Right lobe of liver (tissue), 4 donors: ENCODE measurements at regions not wholly inside any gene's neighbourhood (a gene's known extent, or its start where the extent isn't known, plus 50 kb on each side); places are given as distances from the start of the nearest gene placed in this dataset.

Experiments
- POLR2A ChIP-seq: fragments of 450-650 bp; IDR thresholded peaks from one replicate; pipeline ENCODE4 v1.6.1; 2017; ENCODE audit warnings: antibody characterized with exemption, mild to moderate bottlenecking
- TF ChIP-seq, protein P1 (sequence below), 4 donors: fragments of 200-600 bp in 3 of 4; fragments of 450-650 bp in 1 of 4; IDR thresholded peaks; one replicate each; pipeline versions ENCODE4 v1.5.1 to v1.8.0; 2016 to 2022; ENCODE audit warnings: antibody characterized with exemption in 4 of 4, mild to moderate bottlenecking in 2 of 4
- donor health status: DM: no; HTN: no; CAD: no.
- donor health status: DM: no; HTN: no; CAD: no.
- donor health status: DM: no; HTN: yes; CAD: no.

DNA sequence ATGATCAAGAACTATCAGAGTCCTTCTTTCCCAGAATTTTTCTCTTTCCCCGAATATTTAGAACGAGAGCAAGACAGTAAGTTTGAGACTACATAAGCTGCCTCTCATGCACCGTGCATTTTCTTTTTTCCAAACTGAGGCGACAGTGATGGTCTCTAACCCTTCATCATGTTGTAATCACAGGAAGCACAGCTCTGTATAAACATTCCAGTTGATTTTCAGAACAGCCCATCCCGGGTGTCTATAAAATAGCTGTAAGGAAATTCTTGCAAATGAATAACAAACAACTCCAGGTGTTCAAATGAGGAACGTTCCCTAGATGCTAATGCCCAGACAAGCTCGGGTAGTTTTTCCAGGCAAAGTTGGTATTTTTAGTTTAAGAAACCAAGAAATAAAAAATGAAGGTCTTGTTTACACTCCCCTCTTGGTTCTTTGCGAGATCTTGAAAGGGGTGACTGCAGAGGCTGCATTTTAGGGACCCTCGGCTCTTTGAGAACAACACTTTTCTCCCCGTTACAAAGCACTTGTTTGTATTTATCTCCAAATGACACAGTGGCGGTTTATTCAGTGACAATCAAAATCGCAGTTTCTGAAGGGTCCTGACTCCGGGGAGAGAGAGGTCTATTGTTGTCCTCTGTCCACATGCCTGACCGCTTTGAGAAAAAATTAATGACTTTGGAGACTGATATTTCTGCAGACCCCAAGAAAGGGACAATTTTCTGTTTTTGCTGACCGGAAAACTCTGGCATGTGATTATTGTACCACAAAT lies 101.1 kb upstream of the NCK2 start:
- TF ChIP-seq, protein P1, sequence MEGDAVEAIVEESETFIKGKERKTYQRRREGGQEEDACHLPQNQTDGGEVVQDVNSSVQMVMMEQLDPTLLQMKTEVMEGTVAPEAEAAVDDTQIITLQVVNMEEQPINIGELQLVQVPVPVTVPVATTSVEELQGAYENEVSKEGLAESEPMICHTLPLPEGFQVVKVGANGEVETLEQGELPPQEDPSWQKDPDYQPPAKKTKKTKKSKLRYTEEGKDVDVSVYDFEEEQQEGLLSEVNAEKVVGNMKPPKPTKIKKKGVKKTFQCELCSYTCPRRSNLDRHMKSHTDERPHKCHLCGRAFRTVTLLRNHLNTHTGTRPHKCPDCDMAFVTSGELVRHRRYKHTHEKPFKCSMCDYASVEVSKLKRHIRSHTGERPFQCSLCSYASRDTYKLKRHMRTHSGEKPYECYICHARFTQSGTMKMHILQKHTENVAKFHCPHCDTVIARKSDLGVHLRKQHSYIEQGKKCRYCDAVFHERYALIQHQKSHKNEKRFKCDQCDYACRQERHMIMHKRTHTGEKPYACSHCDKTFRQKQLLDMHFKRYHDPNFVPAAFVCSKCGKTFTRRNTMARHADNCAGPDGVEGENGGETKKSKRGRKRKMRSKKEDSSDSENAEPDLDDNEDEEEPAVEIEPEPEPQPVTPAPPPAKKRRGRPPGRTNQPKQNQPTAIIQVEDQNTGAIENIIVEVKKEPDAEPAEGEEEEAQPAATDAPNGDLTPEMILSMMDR (IDR thresholded peaks at IDR 0.05): no peak
- TF ChIP-seq POLR2A: no peak
